ENCODE measurements at regions not wholly inside any gene's neighbourhood (a gene's known extent, or its start where the extent isn't known, plus 50 kb on each side); places are given as distances from the start of the nearest gene placed in this dataset.

- TF ChIP-seq CTCF (optimal IDR thresholded peaks at IDR 0.05 in 1 of 3, IDR thresholded peaks at IDR 0.05 in 1 of 3, conservative IDR thresholded peaks at IDR 0.05 in 1 of 3; ENCODE audit: extremely low read depth in 1 of 3, insufficient read depth in 2 of 3, low read length in 3 of 3): no peak
- no peak for TF ChIP-seq EZH2 (IDR thresholded peaks at IDR 0.05; ENCODE audit: low read length)
Measured at GRCh38 chr2:209097168-209097567, 326.7 kb upstream of the MAP2 start.

Measured in keratinocyte (primary cell).